Liver (tissue), 7 donors: ENCODE measurements at regions not wholly inside any gene's neighbourhood (a gene's known extent, or its start where the extent isn't known, plus 50 kb on each side); places are given as distances from the start of the nearest gene placed in this dataset.

Experiments used
- DNase-seq: peaks from one replicate; pipeline ENCODE4 v3.0.0-alpha.2; 2017; ENCODE audit warnings: low spot score
- H3K27ac ChIP-seq, 2 donors: one replicate each; pipeline ENCODE4 v1.7.0; 2013; ENCODE audit warnings: inconsistent platforms in 2 of 2, low read length in 2 of 2, control low read depth in 1 of 2, low read depth in 1 of 2, mild to moderate bottlenecking in 1 of 2
- H3K27me3 ChIP-seq, 4 donors: one replicate each; pipeline versions ENCODE4 v1.6.1 to v1.7.0; 2013; ENCODE audit warnings: low read length in 3 of 4, inconsistent platforms in 1 of 4, mild to moderate bottlenecking in 1 of 4, moderate library complexity in 1 of 4; ENCODE audit not compliant: control insufficient read depth in 4 of 4, insufficient read depth in 4 of 4
- H3K36me3 ChIP-seq, 4 donors: one replicate each; pipeline versions ENCODE4 v1.6.1 to v1.7.0; 2013; ENCODE audit warnings: low read length in 3 of 4, mild to moderate bottlenecking in 3 of 4, low read depth in 1 of 4, moderate library complexity in 1 of 4; ENCODE audit not compliant: control insufficient read depth in 4 of 4, insufficient read depth in 3 of 4
- H3K4me1 ChIP-seq, 4 donors: one replicate each; pipeline versions ENCODE4 v1.6.1 to v1.7.0; 2013; ENCODE audit warnings: low read length in 3 of 4, mild to moderate bottlenecking in 3 of 4, moderate library complexity in 1 of 4; ENCODE audit not compliant: control insufficient read depth in 4 of 4, insufficient read depth in 4 of 4
- H3K4me3 ChIP-seq, 3 donors: one replicate each; pipeline versions ENCODE4 v1.6.1 to v1.7.0; 2013; ENCODE audit warnings: low read length in 3 of 3, control low read depth in 1 of 3, low read depth in 1 of 3, mild to moderate bottlenecking in 1 of 3
- H3K9ac ChIP-seq, 2 donors: one replicate each; pipeline ENCODE4 v1.7.0; 2013; ENCODE audit warnings: low read length in 2 of 2, mild to moderate bottlenecking in 2 of 2, moderate library complexity in 2 of 2, control low read depth in 1 of 2, low read depth in 1 of 2
- H3K9me3 ChIP-seq, 4 donors: one replicate each; pipeline versions ENCODE4 v1.6.1 to v1.7.0; 2013; ENCODE audit warnings: low read length in 3 of 4; ENCODE audit not compliant: control insufficient read depth in 4 of 4
- ATF3 ChIP-seq: IDR thresholded peaks from 2 replicates; pipeline ENCODE4 v1.6.1; 2016; ENCODE audit warnings: antibody characterized with exemption
- EGR1 ChIP-seq, 2 donors: IDR thresholded peaks; 2 replicates each; pipeline ENCODE4 v1.6.1; 2016 to 2018; ENCODE audit warnings: antibody characterized with exemption in 2 of 2, low read depth in 2 of 2
- FOXA1 ChIP-seq: IDR thresholded peaks from 2 replicates; pipeline ENCODE4 v1.6.1; 2016; ENCODE audit warnings: antibody characterized with exemption
- FOXA2 ChIP-seq: IDR thresholded peaks from 2 replicates; pipeline ENCODE4 v1.6.1; 2016; ENCODE audit warnings: antibody characterized with exemption
- GABPA ChIP-seq, 2 donors: IDR thresholded peaks in 1 of 2; conservative IDR thresholded peaks in 1 of 2; 2 replicates each; pipeline ENCODE4 v1.6.1; 2016; ENCODE audit warnings: antibody characterized with exemption in 2 of 2, mild to moderate bottlenecking in 1 of 2, moderate library complexity in 1 of 2
- HNF4A ChIP-seq, 2 donors: conservative IDR thresholded peaks; 2 replicates each; pipeline ENCODE4 v1.6.1; 2016; ENCODE audit warnings: antibody characterized with exemption in 2 of 2, mild to moderate bottlenecking in 2 of 2
- HNF4G ChIP-seq: IDR thresholded peaks from 2 replicates; pipeline ENCODE4 v1.6.1; 2016; ENCODE audit warnings: antibody characterized with exemption
- JUND ChIP-seq, 2 donors: IDR thresholded peaks; 2 replicates each; pipeline ENCODE4 v1.6.1; 2016; ENCODE audit warnings: antibody characterized with exemption in 2 of 2
- MAX ChIP-seq: IDR thresholded peaks from 2 replicates; pipeline ENCODE4 v1.6.1; 2016; ENCODE audit warnings: antibody characterized with exemption
- NR2F2 ChIP-seq: IDR thresholded peaks from 2 replicates; pipeline ENCODE4 v1.6.1; 2016; ENCODE audit warnings: antibody characterized with exemption
- RAD21 ChIP-seq, 2 donors: IDR thresholded peaks; 2 replicates each; pipeline ENCODE4 v1.6.1; 2016; ENCODE audit warnings: antibody characterized with exemption in 2 of 2, mild to moderate bottlenecking in 2 of 2
- REST ChIP-seq: IDR thresholded peaks from 2 replicates; pipeline ENCODE4 v1.6.1; 2016; ENCODE audit warnings: antibody characterized with exemption, mild to moderate bottlenecking
- RXRA ChIP-seq, 2 donors: IDR thresholded peaks; 2 replicates each; pipeline ENCODE4 v1.6.1; 2017 to 2018; ENCODE audit warnings: antibody characterized with exemption in 2 of 2, mild to moderate bottlenecking in 1 of 2
- SP1 ChIP-seq: IDR thresholded peaks from 2 replicates; pipeline ENCODE4 v1.6.1; 2018; ENCODE audit warnings: antibody characterized with exemption, mild to moderate bottlenecking
- TAF1 ChIP-seq: conservative IDR thresholded peaks from 2 replicates; pipeline ENCODE4 v1.6.1; 2016; ENCODE audit warnings: antibody characterized with exemption, mild to moderate bottlenecking
- YY1 ChIP-seq: IDR thresholded peaks from 2 replicates; pipeline ENCODE4 v1.6.1; 2016; ENCODE audit warnings: antibody characterized with exemption, mild to moderate bottlenecking
- ZBTB33 ChIP-seq: IDR thresholded peaks from 2 replicates; pipeline ENCODE4 v1.6.1; 2016; ENCODE audit warnings: antibody characterized with exemption
- WGBS: extraction: QIAGEN DNeasy Blood & Tissue Kit; methylation state at CpG from one replicate; pipeline ENCODE4 v1.1.7; 2013; 5-methylcytosine and 5-hydroxymethylcytosine counted together
- donor health status: healthy.
- donor health status: healthy.
- donor health status: healthy.
- donor health status: healthy.

GRCh38 chr5:68747521-68747920, 346.3 kb upstream of the SLC30A5 start:
- WGBS = 66% methylated on average over 4 of the region's 4 CpGs
- H3K4me3 ChIP-seq = no peak overlapping the region
- H3K27ac ChIP-seq = peak overlapping the region; percentile 92 to 95
- peak overlapping the region in 1 of 2 donors; percentile 59 for H3K9ac ChIP-seq
- DNase-seq = no peak
- H3K36me3 ChIP-seq = no peaks in the 10 kb centered on the region
- H3K9me3 ChIP-seq = no peaks in the 10 kb centered on the region
- no peaks in the 10 kb centered on the region for H3K27me3 ChIP-seq
- H3K4me1 ChIP-seq = peaks cover 5 to 37% (median 12%) of the 10 kb centered on the region in 4 donors
- TF ChIP-seq RAD21 (IDR thresholded peaks at IDR 0.05) (no peak), HNF4A (conservative IDR thresholded peaks at IDR 0.05) (no peak), REST (no peak), SP1 (no peak), FOXA2 (no peak), GABPA (IDR thresholded peaks at IDR 0.05 in 1 of 2, conservative IDR thresholded peaks at IDR 0.05 in 1 of 2) (no peak), ZBTB33 (no peak), NR2F2 (no peak), TAF1 (no peak), HNF4G (no peak), JUND (IDR thresholded peaks at IDR 0.05) (no peak), EGR1 (IDR thresholded peaks at IDR 0.05; ENCODE audit: low read depth in 2 of 2) (no peak), RXRA (IDR thresholded peaks at IDR 0.05) (no peak), MAX (no peak), FOXA1 (no peak)

- peaks cover 5 to 34% (median 10%) of the 10 kb centered on the region in 4 donors for H3K4me1 ChIP-seq
- no peaks in the 10 kb centered on the region for H3K36me3 ChIP-seq
- H3K9ac ChIP-seq = no peak overlapping the region
- no peak for DNase-seq
- H3K4me3 ChIP-seq = no peak overlapping the region
- TF ChIP-seq FOXA2 (no peak), FOXA1 (no peak), RAD21 (IDR thresholded peaks at IDR 0.05) (no peak), ATF3 (no peak), HNF4G (no peak), GABPA (IDR thresholded peaks at IDR 0.05 in 1 of 2, conservative IDR thresholded peaks at IDR 0.05 in 1 of 2) (no peak), YY1 (no peak), TAF1 (no peak), JUND (IDR thresholded peaks at IDR 0.05) (no peak), NR2F2 (no peak), EGR1 (IDR thresholded peaks at IDR 0.05; ENCODE audit: low read depth in 2 of 2) (no peak)
- no peaks in the 10 kb centered on the region for H3K27me3 ChIP-seq
- 76% methylated on average over 3 of the region's 3 CpGs for WGBS
- peak overlapping the region; percentile 92 to 95 for H3K27ac ChIP-seq
- no peaks in the 10 kb centered on the region for H3K9me3 ChIP-seq
Observed at GRCh38 chr5:68748101-68748500, 345.7 kb upstream of the SLC30A5 start.
